ENCODE measurements at regions not wholly inside any gene's neighbourhood (a gene's known extent, or its start where the extent isn't known, plus 50 kb on each side); places are given as distances from the start of the nearest gene placed in this dataset.

GRCh38 chr18:44452346-44452745 lies 228.3 kb upstream of the SETBP1 start:
- no peak for TF ChIP-seq EZH2 (IDR thresholded peaks at IDR 0.05; ENCODE audit: insufficient read depth, low read length)
- no peak for TF ChIP-seq CTCF (IDR thresholded peaks at IDR 0.05; ENCODE audit: insufficient read depth, low read depth, low read length)
